Natural killer cell (primary cell): ENCODE measurements at regions not wholly inside any gene's neighbourhood (a gene's known extent, or its start where the extent isn't known, plus 50 kb on each side); places are given as distances from the start of the nearest gene placed in this dataset.

Source experiments
- ATAC-seq, 3 donors: fragments of 150-1000 bp in 2 of 3; fragments of 200-7000 bp in 1 of 3; cut with Tn5 transposase; 1 replicate in 1 of 3; 2 replicates in 2 of 3; pipeline ENCODE4 v1.10.0; 2021; ENCODE audit warnings: mild to moderate bottlenecking in 2 of 3, moderate library complexity in 2 of 3
- DNase-seq, 2 donors: peaks; one replicate each; pipeline versions ENCODE4 v3.0.0 to v3.0.0-alpha.2; 2013 to 2021; ENCODE audit warnings: mixed read lengths in 1 of 2
- H3K27ac ChIP-seq: one replicate; pipeline ENCODE4 v1.5.1; 2013; ENCODE audit warnings: mild to moderate bottlenecking, low read length
- H3K27me3 ChIP-seq: one replicate; pipeline ENCODE4 v1.6.1; 2013; ENCODE audit warnings: low read length; ENCODE audit not compliant: control insufficient read depth, insufficient read depth
- H3K36me3 ChIP-seq: one replicate; pipeline ENCODE4 v1.6.1; 2013; ENCODE audit warnings: low read length; ENCODE audit not compliant: control insufficient read depth, insufficient read depth
- H3K4me1 ChIP-seq: one replicate; pipeline ENCODE4 v1.6.1; 2013; ENCODE audit warnings: low read length; ENCODE audit not compliant: control insufficient read depth, insufficient read depth
- H3K4me3 ChIP-seq: one replicate; pipeline ENCODE4 v1.5.1; 2013; ENCODE audit warnings: low read length
- H3K9me3 ChIP-seq: one replicate; pipeline ENCODE4 v1.6.1; 2013; ENCODE audit warnings: low read length; ENCODE audit not compliant: control insufficient read depth, insufficient read depth
- H3K27ac Mint-ChIP-seq, 2 donors: one replicate each; pipeline ENCODE4 v1.8.0; 2022; ENCODE audit warnings: mild to moderate bottlenecking in 2 of 2, mixed read lengths in 2 of 2, moderate library complexity in 1 of 2
- H3K27me3 Mint-ChIP-seq, 2 donors: one replicate each; pipeline ENCODE4 v1.8.0; 2022; ENCODE audit warnings: low read depth in 2 of 2, mixed read lengths in 2 of 2
- H3K36me3 Mint-ChIP-seq: one replicate; pipeline ENCODE4 v1.8.0; 2022; ENCODE audit warnings: mixed read lengths
- H3K4me1 Mint-ChIP-seq, 2 donors: one replicate each; pipeline ENCODE4 v1.8.0; 2022; ENCODE audit warnings: mixed read lengths in 2 of 2
- H3K4me3 Mint-ChIP-seq: one replicate; pipeline ENCODE4 v1.8.0; 2022; ENCODE audit warnings: mild to moderate bottlenecking, moderate library complexity, mixed read lengths
- H3K9me3 Mint-ChIP-seq, 2 donors: one replicate each; pipeline ENCODE4 v1.8.0; 2022; ENCODE audit warnings: mixed read lengths in 2 of 2
- CTCF ChIP-seq: fragments of 200-600 bp; IDR thresholded peaks from one replicate; pipeline ENCODE4 v1.8.0; 2022; ENCODE audit warnings: antibody characterized with exemption
- WGBS: methylation state at CpG from one replicate; pipeline ENCODE4 v1.1.7; 2013; ENCODE audit warnings: missing lambda C conversion rate; ENCODE audit not compliant: insufficient coverage; 5-methylcytosine and 5-hydroxymethylcytosine counted together
- intact Hi-C: fragments of 100-400 bp; cut with micrococcal nuclease; formaldehyde crosslinking; loops from one replicate; pipeline ENCODE4 v1.14.2; 2022

- Histone ChIP-seq H3K4me3 (no peak overlapping the region), H3K4me1 (no peaks in the 10 kb centered on the region), H3K27ac (no peak overlapping the region), H3K9me3 (no peaks in the 10 kb centered on the region), H3K36me3 (no peaks in the 10 kb centered on the region), H3K27me3 (no peaks in the 10 kb centered on the region)
- 87% methylated on average over 3 of the region's 3 CpGs for WGBS
- Mint-ChIP-seq H3K27me3 (peaks cover 0 to 3% of the 10 kb centered on the region in 2 donors), H3K27ac (no peak overlapping the region), H3K9me3 (peaks cover 5 to 7% of the 10 kb centered on the region in 2 donors), H3K36me3 (no peaks in the 10 kb centered on the region), H3K4me1 (peaks cover 0 to 11% of the 10 kb centered on the region in 2 donors), H3K4me3 (no peak overlapping the region)
- ATAC-seq (no peak), DNase-seq (no peak)
- intact Hi-C loops, result no loop called here
- no peak for TF ChIP-seq CTCF
These were observed 148.7 kb downstream of the TFCP2L1 start for GRCh38 chr2:121136323-121136722.

GRCh38 chr2:121137571-121137970 is 147.4 kb downstream of the TFCP2L1 start:
- DNase-seq (no peak), ATAC-seq (no peak)
- H3K9me3 ChIP-seq, result no peaks in the 10 kb centered on the region
- H3K4me1 ChIP-seq, result no peaks in the 10 kb centered on the region
- H3K4me1 Mint-ChIP-seq, result peaks cover 0 to 11% of the 10 kb centered on the region in 2 donors
- H3K27me3 Mint-ChIP-seq, result peaks cover 0 to 3% of the 10 kb centered on the region in 2 donors
- intact Hi-C loops, result no loop called here
- H3K27ac ChIP-seq, result no peak overlapping the region
- H3K36me3 ChIP-seq, result no peaks in the 10 kb centered on the region
- H3K4me3 Mint-ChIP-seq, result no peak overlapping the region
- WGBS, result 74% methylated on average over 7 of the region's 7 CpGs
- no peaks in the 10 kb centered on the region for H3K27me3 ChIP-seq
- no peak for TF ChIP-seq CTCF
- peaks cover 5 to 7% of the 10 kb centered on the region in 2 donors for H3K9me3 Mint-ChIP-seq
- no peaks in the 10 kb centered on the region for H3K36me3 Mint-ChIP-seq
- no peak overlapping the region for H3K4me3 ChIP-seq
- no peak overlapping the region for H3K27ac Mint-ChIP-seq

- no peaks in the 10 kb centered on the region for H3K9me3 ChIP-seq
- Mint-ChIP-seq H3K9me3 (no peaks in the 10 kb centered on the region), H3K36me3 (no peaks in the 10 kb centered on the region), H3K27ac (no peak overlapping the region), H3K27me3 (no peaks in the 10 kb centered on the region), H3K4me3 (no peak overlapping the region), H3K4me1 (no peaks in the 10 kb centered on the region)
- H3K27ac ChIP-seq, result no peak overlapping the region
- DNase-seq (no peak), ATAC-seq (no peak)
- no peaks in the 10 kb centered on the region for H3K36me3 ChIP-seq
- H3K4me1 ChIP-seq, result no peaks in the 10 kb centered on the region
- no peak for TF ChIP-seq CTCF
- H3K27me3 ChIP-seq, result no peaks in the 10 kb centered on the region
- intact Hi-C loops, result no loop called here
- no peak overlapping the region for H3K4me3 ChIP-seq
- 92% methylated on average over 3 of the region's 3 CpGs for WGBS
These were observed 144.3 kb downstream of the TFCP2L1 start for GRCh38 chr2:121140734-121141133.

GRCh38 chr2:121142452-121142851 is 142.6 kb downstream of the TFCP2L1 start:
- Histone ChIP-seq H3K27ac (no peak overlapping the region), H3K9me3 (no peaks in the 10 kb centered on the region), H3K4me1 (no peaks in the 10 kb centered on the region), H3K4me3 (no peak overlapping the region), H3K27me3 (no peaks in the 10 kb centered on the region), H3K36me3 (no peaks in the 10 kb centered on the region)
- no peaks in the 10 kb centered on the region for H3K4me1 Mint-ChIP-seq
- no peak for ATAC-seq
- H3K4me3 Mint-ChIP-seq, result no peak overlapping the region
- no peak overlapping the region for H3K27ac Mint-ChIP-seq
- no peaks in the 10 kb centered on the region for H3K27me3 Mint-ChIP-seq
- 79% methylated on average over 2 of the region's 2 CpGs for WGBS
- no peaks in the 10 kb centered on the region for H3K36me3 Mint-ChIP-seq
- no peaks in the 10 kb centered on the region for H3K9me3 Mint-ChIP-seq
- no peak for TF ChIP-seq CTCF
- no peak for DNase-seq
- intact Hi-C loops, result no loop called here
